ENCODE measurements at regions not wholly inside any gene's neighbourhood (a gene's known extent, or its start where the extent isn't known, plus 50 kb on each side); places are given as distances from the start of the nearest gene placed in this dataset.

- H3K56ac ChIP-seq (replicated peaks; ENCODE audit: insufficient read length, low read depth, low read length), result no peak overlapping the region
- H3K4ac ChIP-seq (replicated peaks; ENCODE audit: insufficient read length, low read depth, low read length), result no peak overlapping the region
- FAIRE-seq (no peak), DNase-seq (ENCODE audit: low read depth in 1 of 2, low spot score in 2 of 2) (no peak)
- ChIA-PET CTCF (ENCODE audit: partially characterized antibody) (no interaction called here), POLR2A (ENCODE audit: partially characterized antibody) (no interaction called here)
- no peak overlapping the region for H4K5ac ChIP-seq (ENCODE audit: insufficient read length, low read depth, low read length)
- H3K23ac ChIP-seq (ENCODE audit: insufficient read length), result no peak overlapping the region
- H3K4me1 ChIP-seq (replicated peaks in 1 of 4; ENCODE audit: control insufficient read depth in 3 of 4, insufficient read depth in 4 of 4, low read length in 3 of 4), result no peaks in the 10 kb centered on the region
- H4K91ac ChIP-seq (replicated peaks; ENCODE audit: insufficient read length, low read length), result no peak overlapping the region
- no peak overlapping the region for H3K4me3 ChIP-seq (ENCODE audit: extremely low read depth in 1 of 4, insufficient read depth in 2 of 4, low read depth in 3 of 4, low read length in 4 of 4)
- H3K14ac ChIP-seq (ENCODE audit: insufficient read length), result no peak overlapping the region
- H2AFZ ChIP-seq (ENCODE audit: low read length), result no peak overlapping the region
- H2BK5ac ChIP-seq (ENCODE audit: low read depth, low read length), result no peak overlapping the region
- H3K79me1 ChIP-seq (ENCODE audit: low read depth, low read length), result no peaks in the 10 kb centered on the region
- no peak overlapping the region for H3K27ac ChIP-seq (ENCODE audit: low read depth, low read length)
- H2AK5ac ChIP-seq (ENCODE audit: low read depth, low read length), result no peak overlapping the region
- no peak overlapping the region for H3K4me2 ChIP-seq (ENCODE audit: insufficient read depth in 1 of 2, low read depth in 2 of 2, low read length in 2 of 2)
- H3K9ac ChIP-seq (replicated peaks in 1 of 4; ENCODE audit: extremely low read depth in 1 of 4, low read depth in 3 of 4, low read length in 3 of 4), result no peak overlapping the region
- no peaks in the 10 kb centered on the region for H3K23me2 ChIP-seq (ENCODE audit: low read depth, low read length)
- H3K27me3 ChIP-seq (replicated peaks in 1 of 4; ENCODE audit: control insufficient read depth in 3 of 4, extremely low read depth in 1 of 4, insufficient read depth in 3 of 4, low read length in 3 of 4), result no peaks in the 10 kb centered on the region
- no peaks in the 10 kb centered on the region for H3K36me3 ChIP-seq (ENCODE audit: control insufficient read depth in 2 of 4, insufficient read depth in 4 of 4, low read length in 3 of 4)
- H2BK12ac ChIP-seq (ENCODE audit: low read depth, low read length), result no peak overlapping the region
- H2BK120ac ChIP-seq (replicated peaks; ENCODE audit: low read depth, low read length), result no peak overlapping the region
- no peak overlapping the region for H3K18ac ChIP-seq (ENCODE audit: extremely low read depth, low read length)
- no peak overlapping the region for H2BK15ac ChIP-seq (ENCODE audit: low read length)
- no peaks in the 10 kb centered on the region for H3K79me2 ChIP-seq (ENCODE audit: control insufficient read depth in 1 of 2, insufficient read depth in 2 of 2, low read length in 2 of 2)
- no peaks in the 10 kb centered on the region for H4K20me1 ChIP-seq (replicated peaks in 1 of 2; ENCODE audit: control insufficient read depth in 1 of 2, insufficient read depth in 2 of 2, low read length in 2 of 2)
- H2BK20ac ChIP-seq (ENCODE audit: low read length), result no peak overlapping the region
- H3K9me3 ChIP-seq (ENCODE audit: insufficient read depth in 2 of 2, low read depth in 1 of 2, low read length in 1 of 2), result no peaks in the 10 kb centered on the region
- 89% methylated on average over 3 of the region's 3 CpGs; no CpG with 5 or more reads in 1 of the 2 experiments for WGBS, 2 experiments (ENCODE audit: extremely low coverage in 1 of 2, insufficient coverage in 1 of 2, insufficient read length in 1 of 2, insufficient replicate concordance in 2 of 2, low coverage in 1 of 2, low lambda C conversion rate in 2 of 2, missing lambda C conversion rate in 1 of 2)
- no peak overlapping the region for H4K8ac ChIP-seq (ENCODE audit: extremely low read depth, insufficient read depth, low read length)
- TF ChIP-seq ASH2L (IDR thresholded peaks at IDR 0.05; ENCODE audit: low read length), result no peak
- no peak for TF ChIP-seq CHD1 (IDR thresholded peaks at IDR 0.05; ENCODE audit: low read depth, low read length)
- TF ChIP-seq MAX (IDR thresholded peaks at IDR 0.05), result no peak
- no peak for TF ChIP-seq KDM5A (IDR thresholded peaks at IDR 0.05; ENCODE audit: low read length)
- TF ChIP-seq TAF7 (optimal IDR thresholded peaks at IDR 0.05; ENCODE audit: borderline replicate concordance, low read depth, low read length), result no peak
Observed at GRCh38 chr11:86129740-86130540, 61.1 kb upstream of the PICALM start.
